AG09309 (cell line): ENCODE measurements at regions not wholly inside any gene's neighbourhood (a gene's known extent, or its start where the extent isn't known, plus 50 kb on each side); places are given as distances from the start of the nearest gene placed in this dataset.

Experiments
- DNase-seq: peaks from one replicate; pipeline ENCODE4 v3.0.0-alpha.2; 2010; ENCODE audit warnings: low read depth
- H3K4me3 ChIP-seq: 2 replicates; pipeline ENCODE4 v1.5.1; 2011; ENCODE audit warnings: mild to moderate bottlenecking, low read depth, low read length, moderate library complexity; ENCODE audit not compliant: control insufficient read depth
- TF ChIP-seq, protein P1 (sequence below): IDR thresholded peaks from 2 replicates; pipeline ENCODE4 v1.5.1; 2011; ENCODE audit warnings: mild to moderate bottlenecking, low read depth, low read length, inconsistent platforms; ENCODE audit not compliant: insufficient read depth, control insufficient read depth; ENCODE audit errors: missing control alignments

- no peak for DNase-seq
- no peak overlapping the region for H3K4me3 ChIP-seq
- TF ChIP-seq, protein P1, sequence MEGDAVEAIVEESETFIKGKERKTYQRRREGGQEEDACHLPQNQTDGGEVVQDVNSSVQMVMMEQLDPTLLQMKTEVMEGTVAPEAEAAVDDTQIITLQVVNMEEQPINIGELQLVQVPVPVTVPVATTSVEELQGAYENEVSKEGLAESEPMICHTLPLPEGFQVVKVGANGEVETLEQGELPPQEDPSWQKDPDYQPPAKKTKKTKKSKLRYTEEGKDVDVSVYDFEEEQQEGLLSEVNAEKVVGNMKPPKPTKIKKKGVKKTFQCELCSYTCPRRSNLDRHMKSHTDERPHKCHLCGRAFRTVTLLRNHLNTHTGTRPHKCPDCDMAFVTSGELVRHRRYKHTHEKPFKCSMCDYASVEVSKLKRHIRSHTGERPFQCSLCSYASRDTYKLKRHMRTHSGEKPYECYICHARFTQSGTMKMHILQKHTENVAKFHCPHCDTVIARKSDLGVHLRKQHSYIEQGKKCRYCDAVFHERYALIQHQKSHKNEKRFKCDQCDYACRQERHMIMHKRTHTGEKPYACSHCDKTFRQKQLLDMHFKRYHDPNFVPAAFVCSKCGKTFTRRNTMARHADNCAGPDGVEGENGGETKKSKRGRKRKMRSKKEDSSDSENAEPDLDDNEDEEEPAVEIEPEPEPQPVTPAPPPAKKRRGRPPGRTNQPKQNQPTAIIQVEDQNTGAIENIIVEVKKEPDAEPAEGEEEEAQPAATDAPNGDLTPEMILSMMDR, result no peak
These were observed 133.7 kb upstream of the CTTNBP2NL start for GRCh38 chr1:112262316-112262715.

DNA sequence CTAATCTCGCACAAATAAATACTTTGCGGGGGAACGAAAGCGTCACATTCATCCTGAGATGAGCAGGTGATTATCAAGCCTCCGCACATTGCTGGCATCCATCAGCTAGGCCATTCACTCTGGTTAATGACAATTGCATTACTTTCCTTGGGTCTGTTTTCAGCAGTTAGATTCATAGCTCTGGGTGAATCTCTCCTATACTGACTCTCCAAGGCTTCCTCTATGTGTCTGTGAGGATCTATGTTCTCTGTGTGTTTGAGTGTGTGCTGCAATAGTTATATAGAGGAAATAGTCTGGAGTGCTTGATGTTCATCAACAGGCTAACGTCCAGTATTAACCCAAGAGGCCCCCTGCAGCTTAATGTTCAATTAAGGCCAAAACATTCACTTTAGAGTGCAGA, 133.0 kb upstream of the CTTNBP2NL start:
- DNase-seq, result no peak
- TF ChIP-seq, protein P1, result no peak
- no peak overlapping the region for H3K4me3 ChIP-seq

DNA sequence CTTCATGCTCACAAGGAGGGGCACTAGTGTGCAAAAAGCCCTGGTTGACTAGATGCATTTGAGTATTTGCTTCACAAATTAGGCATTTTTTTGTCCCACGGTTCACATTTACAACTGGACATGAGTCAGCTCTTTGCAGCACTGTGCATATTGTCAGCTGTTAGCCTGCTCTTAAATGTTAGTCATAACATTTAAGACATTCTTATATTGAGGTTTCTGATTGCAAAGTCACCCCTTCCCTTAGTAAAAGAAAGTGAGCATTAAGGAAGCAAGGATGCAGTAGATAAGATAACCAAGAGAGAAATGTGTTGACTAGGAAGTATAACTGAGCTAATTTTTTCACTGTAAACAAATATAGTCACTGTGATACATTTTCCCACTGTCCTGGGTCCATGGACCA, 132.6 kb upstream of the CTTNBP2NL start:
- DNase-seq, result peak; percentile 52
- TF ChIP-seq, protein P1, result no peak
- H3K4me3 ChIP-seq, result no peak overlapping the region

GRCh38 chr1:112264010-112264409, 132.0 kb upstream of the CTTNBP2NL start:
- H3K4me3 ChIP-seq, result no peak overlapping the region
- DNase-seq, result no peak
- TF ChIP-seq, protein P1, result no peak

DNA sequence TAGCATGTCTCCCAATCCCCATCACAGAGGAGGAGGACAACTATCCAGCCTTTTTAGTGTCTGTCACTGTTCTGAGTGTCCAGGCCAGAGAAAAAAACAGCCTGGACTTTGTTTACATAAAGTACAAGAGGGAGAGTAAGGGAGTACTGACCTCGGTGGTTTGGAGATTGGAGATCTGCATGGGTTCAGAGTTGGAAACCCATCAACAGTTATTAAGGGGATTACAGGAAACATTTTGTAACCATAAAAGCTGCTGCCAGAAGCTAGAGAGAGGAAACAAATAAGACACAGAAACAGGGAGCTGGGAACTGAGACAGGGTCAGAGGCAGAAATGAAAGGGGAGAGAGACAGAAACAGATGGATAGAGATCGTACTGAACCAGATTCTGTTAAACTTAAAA, 131.5 kb upstream of the CTTNBP2NL start:
- TF ChIP-seq, protein P1, result no peak
- DNase-seq, result no peak
- H3K4me3 ChIP-seq, result no peak overlapping the region

- DNase-seq, result peak; percentile 10
- TF ChIP-seq, protein P1, result no peak
- H3K4me3 ChIP-seq, result no peak overlapping the region
These were observed 130.1 kb upstream of the CTTNBP2NL start for GRCh38 chr1:112265931-112266330.

- H3K4me3 ChIP-seq, result no peak overlapping the region
- TF ChIP-seq, protein P1, result no peak
- DNase-seq, result no peak
These were observed 128.8 kb upstream of the CTTNBP2NL start for GRCh38 chr1:112267206-112267605.
